ENCODE measurements at regions not wholly inside any gene's neighbourhood (a gene's known extent, or its start where the extent isn't known, plus 50 kb on each side); places are given as distances from the start of the nearest gene placed in this dataset.

GRCh38 chr1:17877316-17877715 is 122.2 kb downstream of the ACTL8 start:
- DNase-seq (ENCODE audit: low spot score): no peak
- no peak for TF ChIP-seq CTCF (IDR thresholded peaks at IDR 0.05; ENCODE audit: extremely low read depth, insufficient read depth, missing control alignments)
- in situ Hi-C loops (cut with MboI; ENCODE audit: low pct_unique_long_range_greater_than_20kb, low sequenced_read_pairs, unreplicated experiment): no loop called here

- in situ Hi-C loops (cut with MboI; ENCODE audit: low pct_unique_long_range_greater_than_20kb, low sequenced_read_pairs, unreplicated experiment): no loop called here
- DNase-seq (ENCODE audit: low spot score): no peak
These were observed 122.8 kb downstream of the ACTL8 start for GRCh38 chr1:17877896-17878295.

GRCh38 chr1:17878837-17879236 is 123.7 kb downstream of the ACTL8 start:
- in situ Hi-C loops (cut with MboI; ENCODE audit: low pct_unique_long_range_greater_than_20kb, low sequenced_read_pairs, unreplicated experiment): no loop called here
- TF ChIP-seq CTCF (IDR thresholded peaks at IDR 0.05; ENCODE audit: extremely low read depth, insufficient read depth, missing control alignments): no peak
- DNase-seq (ENCODE audit: low spot score): no peak

More at GRCh38 chr1:17877896-17878295, 122.8 kb downstream of the ACTL8 start:
- TF ChIP-seq CTCF (IDR thresholded peaks at IDR 0.05; ENCODE audit: extremely low read depth, insufficient read depth, missing control alignments): no peak

GRCh38 chr1:17880449-17880848 is 125.3 kb downstream of the ACTL8 start:
- TF ChIP-seq CTCF (IDR thresholded peaks at IDR 0.05; ENCODE audit: extremely low read depth, insufficient read depth, missing control alignments): no peak
- in situ Hi-C loops (cut with MboI; ENCODE audit: low pct_unique_long_range_greater_than_20kb, low sequenced_read_pairs, unreplicated experiment): no loop called here
- DNase-seq (ENCODE audit: low spot score): no peak

GRCh38 chr1:17881761-17882160 is 126.6 kb downstream of the ACTL8 start:
- DNase-seq (ENCODE audit: low spot score): no peak
- in situ Hi-C loops (cut with MboI; ENCODE audit: low pct_unique_long_range_greater_than_20kb, low sequenced_read_pairs, unreplicated experiment): no loop called here
- TF ChIP-seq CTCF (IDR thresholded peaks at IDR 0.05; ENCODE audit: extremely low read depth, insufficient read depth, missing control alignments): no peak

GRCh38 chr1:17883136-17883535 is 128.0 kb downstream of the ACTL8 start:
- TF ChIP-seq CTCF (IDR thresholded peaks at IDR 0.05; ENCODE audit: extremely low read depth, insufficient read depth, missing control alignments): no peak
- in situ Hi-C loops (cut with MboI; ENCODE audit: low pct_unique_long_range_greater_than_20kb, low sequenced_read_pairs, unreplicated experiment): no loop called here
- DNase-seq (ENCODE audit: low spot score): no peak

All from GM13977 (cell line).